ENCODE measurements at regions not wholly inside any gene's neighbourhood (a gene's known extent, or its start where the extent isn't known, plus 50 kb on each side); places are given as distances from the start of the nearest gene placed in this dataset.
"Not testable (repeated sequence)": the region's sequence is repeated elsewhere in the genome, so short reads cannot be mapped to it uniquely, and the experiment has no call there.

- DNase-seq, result no peak
These were observed 163.2 kb upstream of the P2RY1 start for GRCh38 chr3:152671446-152672319.

DNA sequence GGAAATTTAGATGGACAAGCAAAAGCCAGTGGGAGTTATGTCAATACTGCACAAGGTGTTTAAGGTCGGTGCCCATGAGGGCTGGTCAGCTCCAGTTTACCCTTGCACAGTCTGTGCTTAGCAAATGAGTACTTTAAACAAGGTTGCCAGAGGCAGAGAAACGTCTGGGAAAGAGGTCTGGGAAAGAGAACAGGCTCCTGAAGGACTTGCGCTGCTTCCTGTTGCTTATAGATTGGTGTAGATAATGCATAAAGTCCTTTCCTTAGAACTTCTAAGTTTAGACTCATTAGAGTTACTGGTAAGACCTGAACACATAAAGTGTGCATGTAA, 162.6 kb upstream of the P2RY1 start:
- no peak for DNase-seq

DNA sequence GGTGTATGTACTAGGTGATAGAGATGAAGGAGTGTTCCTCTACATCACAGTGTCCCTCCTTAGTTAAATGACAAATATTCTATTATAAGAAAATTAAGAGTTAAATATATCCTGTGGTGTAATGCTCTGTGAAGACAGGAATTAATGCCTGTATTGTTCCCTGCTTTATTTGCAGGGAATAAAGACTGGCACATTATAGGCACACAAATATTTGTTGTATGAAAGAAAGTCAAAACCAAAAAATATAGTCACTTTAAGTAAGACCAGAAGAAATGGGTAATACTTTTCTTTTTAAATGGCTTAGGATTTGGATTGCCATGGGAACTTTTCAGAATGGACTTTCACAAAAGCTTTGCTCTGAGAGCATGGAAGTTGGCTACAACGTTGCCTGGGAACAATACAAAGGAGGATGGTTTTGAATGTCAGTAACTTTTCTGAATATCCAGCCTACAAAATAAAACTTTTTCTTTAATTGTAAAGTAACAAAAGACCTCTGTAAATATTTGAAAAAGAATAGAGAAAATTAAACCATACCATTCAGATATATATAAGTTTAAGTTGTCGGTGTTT, 158.0 kb upstream of the P2RY1 start:
- DNase-seq, result no peak

- DNase-seq, result no peak
These were observed 157.4 kb upstream of the P2RY1 start for GRCh38 chr3:152677491-152677890.

DNA sequence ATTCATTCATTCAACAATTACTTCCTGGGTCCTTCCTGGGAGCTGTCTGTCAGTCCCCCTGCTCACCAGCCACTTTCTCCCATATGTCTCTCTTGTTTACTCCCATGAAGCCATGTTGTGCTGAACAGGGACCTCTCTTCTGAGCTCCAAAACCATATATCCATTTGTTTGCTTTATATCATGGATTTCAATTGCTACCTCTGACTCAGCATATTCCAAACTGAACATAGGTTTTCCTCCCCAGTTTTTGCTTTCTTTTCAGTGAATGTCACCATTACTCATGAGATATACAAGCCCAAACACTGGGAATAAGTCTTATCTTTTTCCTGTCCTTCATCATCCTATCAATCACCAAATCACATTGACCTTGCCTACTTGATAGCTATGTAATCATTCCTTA, 152.5 kb upstream of the P2RY1 start:
- DNase-seq, result no peak

GRCh38 chr3:152683521-152683999, 151.4 kb upstream of the P2RY1 start:
- no peak for DNase-seq

GRCh38 chr3:152684279-152684678, 150.7 kb upstream of the P2RY1 start:
- no peak for DNase-seq

DNA sequence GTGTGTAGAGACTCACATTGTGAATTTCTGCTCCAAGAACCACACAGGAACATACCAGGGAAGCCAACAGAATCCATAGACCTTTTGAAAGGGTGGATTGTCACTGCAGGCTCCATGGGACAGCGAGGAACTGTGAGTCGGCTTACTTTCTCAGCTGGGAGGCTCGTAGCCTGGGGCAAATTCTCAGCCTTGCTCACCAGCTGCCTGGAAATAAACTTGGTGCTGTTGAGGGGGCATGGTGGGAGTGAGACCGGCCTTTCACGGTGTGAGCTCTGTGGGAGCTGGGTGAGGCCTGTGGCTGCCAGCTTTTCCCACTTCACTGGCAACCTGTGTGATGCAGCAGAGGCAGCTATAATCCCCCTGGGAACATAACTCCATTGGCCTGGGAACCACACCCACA, 146.6 kb upstream of the P2RY1 start:
- no peak for DNase-seq

DNA sequence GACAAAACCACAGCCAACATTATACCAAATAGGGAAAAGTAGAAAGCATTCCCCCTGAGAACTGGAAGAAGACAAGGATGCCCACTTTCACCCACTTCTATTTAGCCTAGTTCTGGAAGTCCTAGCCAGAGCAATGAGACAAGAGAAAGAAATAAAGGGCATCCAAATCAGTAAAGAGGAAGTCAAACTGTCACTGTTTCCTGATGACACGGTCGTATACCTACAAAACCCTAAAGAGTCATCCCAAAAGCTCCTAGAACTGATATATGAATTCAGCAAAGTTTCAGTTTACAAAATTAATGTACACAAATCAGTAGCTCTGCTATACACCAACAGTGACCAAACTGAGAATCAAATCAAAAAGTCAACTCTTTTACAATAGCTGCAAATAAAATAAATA, 142.6 kb upstream of the P2RY1 start:
- DNase-seq, result not testable (repeated sequence)

DNA sequence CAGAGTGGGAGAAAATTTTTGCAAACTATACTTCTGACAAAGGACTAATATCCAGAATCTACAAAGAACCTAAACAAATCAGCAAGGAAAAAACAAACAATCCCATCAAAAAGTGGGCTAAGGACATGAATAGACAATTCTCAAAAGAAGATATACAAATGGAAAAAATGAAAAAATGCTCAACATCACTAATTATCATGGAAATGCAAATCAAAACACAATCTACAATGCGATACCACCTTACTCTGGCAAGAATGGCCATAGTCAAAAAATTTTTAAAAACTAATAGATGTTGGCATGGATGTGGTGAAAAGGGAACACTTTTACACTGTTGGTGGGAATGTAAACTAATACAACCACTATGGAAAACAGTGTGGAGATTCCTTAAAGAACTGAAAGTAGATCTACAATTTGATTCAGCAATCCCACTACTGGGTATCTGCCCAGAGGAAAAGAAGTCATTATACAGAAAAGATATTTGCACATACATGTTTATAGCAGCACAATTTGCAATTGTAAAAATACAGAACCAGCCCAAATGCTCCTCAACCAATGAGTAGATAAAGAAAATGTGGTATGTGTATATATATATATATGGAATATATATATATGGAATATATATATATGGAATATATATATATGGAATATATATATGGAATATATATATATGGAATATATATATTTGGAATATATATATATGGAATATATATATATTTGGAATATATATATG, 141.2 kb upstream of the P2RY1 start:
- not testable (repeated sequence) for DNase-seq

- no peak for DNase-seq
These were observed 139.1 kb upstream of the P2RY1 start for GRCh38 chr3:152695840-152696239.

- no peak for DNase-seq
These were observed 138.0 kb upstream of the P2RY1 start for GRCh38 chr3:152696962-152697361.

DNA sequence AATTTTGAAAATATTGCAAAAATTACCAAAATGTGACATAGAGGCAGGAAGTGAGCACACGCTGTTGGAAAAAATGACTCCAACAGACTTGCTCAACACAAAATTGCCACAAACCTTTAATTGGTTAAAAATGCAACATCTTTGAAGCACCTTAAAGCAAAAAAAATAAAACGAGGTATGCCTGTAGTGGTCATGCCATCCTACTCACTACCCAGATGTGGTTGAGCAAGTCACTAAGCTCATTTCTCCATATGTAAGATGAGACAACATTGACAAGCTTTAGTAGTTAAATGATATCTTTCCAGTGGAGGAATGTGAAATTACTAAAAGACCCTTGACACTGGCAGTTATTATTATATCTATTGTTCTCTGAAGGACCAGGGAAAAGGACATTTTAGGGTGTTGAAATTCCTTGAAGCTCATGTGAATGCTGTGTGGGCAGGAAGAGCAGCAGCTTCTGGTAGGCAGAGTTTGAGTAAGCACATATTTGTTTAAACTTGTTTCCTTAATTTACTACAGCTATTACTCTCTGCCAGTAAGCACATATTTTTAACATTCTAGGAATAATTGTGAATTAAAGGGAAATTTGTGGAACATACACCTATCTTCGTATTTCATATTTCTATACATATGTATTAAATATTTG, 131.6 kb upstream of the P2RY1 start:
- DNase-seq, result no peak

- no peak for DNase-seq
These were observed 127.8 kb upstream of the P2RY1 start for GRCh38 chr3:152706991-152707713.

DNA sequence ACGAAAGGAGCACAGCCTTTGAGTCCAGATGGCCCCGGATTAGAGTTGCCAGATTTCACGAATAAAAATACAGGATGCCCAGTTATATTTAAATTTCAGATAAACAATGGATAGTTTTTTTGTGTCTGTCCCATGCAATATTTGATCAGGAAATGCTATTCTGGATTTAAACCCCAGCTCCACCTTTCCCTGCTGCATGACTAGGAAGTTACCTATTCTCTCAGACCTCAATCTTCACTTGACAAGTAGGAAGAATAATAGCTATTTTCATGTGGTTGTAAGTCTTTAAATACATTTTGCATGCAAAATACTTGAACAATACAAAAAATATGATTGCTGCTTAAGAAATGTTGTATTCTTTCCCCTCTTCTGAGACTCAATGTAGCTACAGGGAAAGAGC, 125.3 kb upstream of the P2RY1 start:
- no peak for DNase-seq

DNA sequence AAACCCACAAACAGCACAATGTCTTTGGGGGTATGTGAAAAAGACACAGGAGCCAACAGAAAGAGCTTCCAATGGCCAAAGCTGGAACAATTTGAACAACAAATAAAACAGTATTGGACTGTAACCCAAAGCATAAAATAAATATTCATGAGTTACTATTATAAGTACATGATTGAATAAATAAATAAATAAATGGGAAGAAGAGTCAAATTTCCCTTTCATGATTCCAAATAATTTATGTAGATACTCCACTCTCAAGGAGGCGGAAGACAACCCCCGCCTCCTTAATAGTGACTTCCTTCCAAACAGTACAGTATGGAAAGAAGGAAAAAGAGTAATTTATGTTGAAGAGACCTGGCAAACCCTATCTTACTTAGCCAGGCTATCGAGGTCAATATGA, 124.4 kb upstream of the P2RY1 start:
- DNase-seq, result no peak

DNA sequence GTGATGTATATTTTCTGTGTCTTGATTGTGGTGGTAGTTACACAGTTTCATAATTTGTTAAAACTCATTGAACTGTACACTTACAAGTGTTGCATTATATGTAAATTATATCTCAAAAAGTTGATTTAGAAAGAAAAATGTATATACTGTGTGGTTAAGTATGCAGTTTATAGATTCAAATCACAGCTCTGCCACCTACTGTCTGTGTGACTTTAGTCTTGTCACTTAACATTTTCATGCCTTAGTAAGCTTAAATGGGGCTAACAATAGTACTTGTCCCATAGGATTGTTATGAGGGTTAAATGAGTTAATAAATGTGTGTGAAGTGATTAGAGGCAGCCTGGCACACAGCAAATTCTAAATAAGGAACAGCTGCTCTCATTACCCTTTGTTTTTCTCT, 120.9 kb upstream of the P2RY1 start:
- DNase-seq, result no peak

GRCh38 chr3:152714507-152714906, 120.4 kb upstream of the P2RY1 start:
- no peak for DNase-seq

DNA sequence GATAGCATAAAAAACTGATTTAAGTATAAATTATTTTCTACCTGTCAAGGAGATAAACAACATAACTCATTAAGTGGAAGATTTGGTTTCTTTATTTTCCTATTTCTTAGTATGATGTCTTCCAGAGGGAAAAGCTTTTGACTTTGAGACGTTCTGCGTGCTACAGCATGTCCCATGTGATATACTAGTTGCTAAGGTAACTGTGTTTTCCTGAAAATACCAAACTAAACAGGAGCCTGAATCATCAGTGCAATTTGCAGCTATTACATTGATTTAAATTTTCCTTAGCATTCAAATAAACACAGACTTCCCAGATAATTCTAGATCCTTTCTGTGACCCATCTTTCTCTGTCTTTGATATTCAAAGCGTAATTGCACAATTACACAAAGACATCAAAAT, 117.7 kb upstream of the P2RY1 start:
- no peak for DNase-seq

DNA sequence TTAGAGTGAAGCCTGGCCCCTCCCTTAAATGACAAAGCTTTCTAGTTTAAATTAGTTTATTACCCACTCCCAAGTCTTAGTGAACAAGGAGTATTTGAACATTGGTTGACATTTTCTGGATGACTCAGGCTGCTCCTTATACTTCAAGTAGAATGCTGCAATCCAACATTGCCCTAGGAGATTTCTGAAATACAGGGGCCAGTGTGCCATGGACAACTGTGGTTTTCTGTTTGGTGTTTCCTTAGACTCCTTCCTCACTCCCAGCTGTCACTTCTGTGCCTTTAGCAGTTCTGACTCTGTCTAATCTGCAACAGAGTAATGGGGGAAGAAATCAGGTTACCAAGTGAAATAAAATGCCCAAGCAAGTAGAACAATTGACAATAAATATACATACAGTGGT, 116.1 kb upstream of the P2RY1 start:
- DNase-seq, result no peak

DNA sequence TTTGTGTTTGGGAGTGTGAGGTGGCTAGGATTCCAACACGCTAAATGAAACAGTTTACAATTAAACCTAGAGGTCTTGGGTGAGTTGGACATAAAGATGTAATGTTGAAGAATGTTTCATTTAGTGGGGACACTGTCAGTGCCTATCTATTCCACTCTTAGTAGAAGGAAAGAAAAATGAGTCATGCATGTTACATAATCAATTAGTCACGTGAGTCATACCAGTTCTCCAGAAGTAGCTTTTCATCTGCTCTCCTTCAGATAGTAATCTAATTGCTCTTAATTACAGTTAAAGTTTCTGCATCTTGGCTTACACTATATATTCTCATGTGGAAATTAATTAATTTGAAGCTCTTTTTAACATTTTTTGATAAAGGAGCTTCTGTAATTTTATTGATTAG, 115.7 kb upstream of the P2RY1 start:
- DNase-seq, result no peak

DNA sequence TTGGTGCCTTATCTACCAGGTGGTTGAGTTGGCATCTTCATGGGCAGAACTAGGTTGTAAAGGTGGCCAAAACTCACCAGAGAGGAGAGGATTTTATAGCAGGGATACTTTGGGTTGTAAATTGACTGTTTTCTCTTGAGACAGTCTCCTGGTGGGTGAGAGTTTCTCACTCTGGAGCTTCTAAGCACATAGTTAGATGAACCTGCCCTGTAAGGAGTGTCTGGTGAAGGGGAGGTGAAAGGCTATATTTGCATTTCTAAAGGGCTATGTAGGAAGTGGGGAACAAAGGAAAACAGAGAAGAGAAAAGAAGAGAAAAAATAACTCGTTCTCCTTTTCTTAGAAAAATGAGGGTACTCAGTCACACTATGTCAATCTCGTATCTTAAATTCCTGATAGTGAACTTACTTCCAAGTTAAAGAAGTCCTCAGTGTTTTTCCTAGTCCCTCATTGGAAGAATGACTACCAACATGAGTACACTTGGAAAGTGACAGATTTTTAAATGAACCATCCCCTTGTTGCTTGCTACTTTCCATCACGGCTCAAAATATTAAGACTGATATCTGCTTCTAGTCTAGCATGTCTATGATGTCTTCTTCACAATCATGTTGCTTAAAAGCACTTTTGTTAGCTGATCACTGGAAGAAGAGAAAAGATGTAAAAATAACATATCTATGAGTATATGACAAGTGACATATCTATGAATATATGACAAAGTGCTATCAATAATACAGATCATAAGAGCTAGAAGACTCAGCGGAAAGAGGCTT, 113.8 kb upstream of the P2RY1 start:
- DNase-seq, result no peak
